ENCODE measurements at regions not wholly inside any gene's neighbourhood (a gene's known extent, or its start where the extent isn't known, plus 50 kb on each side); places are given as distances from the start of the nearest gene placed in this dataset.

- Histone ChIP-seq H3K27ac (ENCODE audit: low read depth, low read length) (no peak overlapping the region), H3K9ac (ENCODE audit: low read length) (no peak overlapping the region), H3K4me1 (ENCODE audit: control insufficient read depth, low read depth, low read length) (no peaks in the 10 kb centered on the region), H3K79me1 (ENCODE audit: low read length) (no peaks in the 10 kb centered on the region), H3K4ac (ENCODE audit: low read depth, low read length) (no peak overlapping the region), H2BK5ac (ENCODE audit: low read length) (no peak overlapping the region), H3K27me3 (ENCODE audit: insufficient read depth, low read length, poor library complexity) (no peaks in the 10 kb centered on the region), H4K8ac (ENCODE audit: low read depth, low read length) (no peak overlapping the region), H2AK5ac (ENCODE audit: low read length) (no peak overlapping the region), H3K79me2 (ENCODE audit: control insufficient read depth, insufficient read depth, low read length) (no peaks in the 10 kb centered on the region), H3K23ac (ENCODE audit: low read length) (no peak overlapping the region), H2BK15ac (replicated peaks; ENCODE audit: low read depth) (no peak overlapping the region), H2BK120ac (ENCODE audit: low read depth, low read length) (no peak overlapping the region), H3K4me2 (ENCODE audit: low read length) (no peak overlapping the region), H3K56ac (ENCODE audit: low read length) (no peak overlapping the region), H3K4me3 (ENCODE audit: low read length) (no peak overlapping the region), H3K36me3 (ENCODE audit: control insufficient read depth, insufficient read depth, low read length) (no peaks in the 10 kb centered on the region), H4K5ac (ENCODE audit: low read length) (no peak overlapping the region), H3K18ac (ENCODE audit: low read length) (no peak overlapping the region)
- peak; percentile 38 for DNase-seq
- no CpG with 5 or more reads among the region's 16 CpGs for WGBS (ENCODE audit: extremely low coverage, insufficient coverage, low lambda C conversion rate)
Observed at GRCh38 chr10:3472287-3473051, 299.9 kb upstream of the PITRM1 start.

- H2AK5ac ChIP-seq (ENCODE audit: low read length), result no peak overlapping the region
- WGBS (ENCODE audit: extremely low coverage, insufficient coverage, low lambda C conversion rate), result no CpG with 5 or more reads among the region's 8 CpGs
- H2BK5ac ChIP-seq (ENCODE audit: low read length), result no peak overlapping the region
- no peak overlapping the region for H2BK15ac ChIP-seq (replicated peaks; ENCODE audit: low read depth)
- H3K23ac ChIP-seq (ENCODE audit: low read length), result no peak overlapping the region
- H3K56ac ChIP-seq (ENCODE audit: low read length), result no peak overlapping the region
- no peaks in the 10 kb centered on the region for H3K79me2 ChIP-seq (ENCODE audit: control insufficient read depth, insufficient read depth, low read length)
- H3K4me1 ChIP-seq (ENCODE audit: control insufficient read depth, low read depth, low read length), result no peaks in the 10 kb centered on the region
- H3K4me2 ChIP-seq (ENCODE audit: low read length), result no peak overlapping the region
- no peaks in the 10 kb centered on the region for H3K36me3 ChIP-seq (ENCODE audit: control insufficient read depth, insufficient read depth, low read length)
- no peak overlapping the region for H3K4ac ChIP-seq (ENCODE audit: low read depth, low read length)
- H2BK120ac ChIP-seq (ENCODE audit: low read depth, low read length), result no peak overlapping the region
- no peak overlapping the region for H4K5ac ChIP-seq (ENCODE audit: low read length)
- no peak overlapping the region for H4K8ac ChIP-seq (ENCODE audit: low read depth, low read length)
- H3K4me3 ChIP-seq (ENCODE audit: low read length), result no peak overlapping the region
- H3K27ac ChIP-seq (ENCODE audit: low read depth, low read length), result no peak overlapping the region
- no peaks in the 10 kb centered on the region for H3K79me1 ChIP-seq (ENCODE audit: low read length)
- H3K27me3 ChIP-seq (ENCODE audit: insufficient read depth, low read length, poor library complexity), result no peaks in the 10 kb centered on the region
- H3K9ac ChIP-seq (ENCODE audit: low read length), result no peak overlapping the region
- DNase-seq, result no peak
- no peak overlapping the region for H3K18ac ChIP-seq (ENCODE audit: low read length)
Observed at GRCh38 chr10:3471927-3472286, 299.3 kb upstream of the PITRM1 start.

- H3K9ac ChIP-seq (ENCODE audit: low read length), result no peak overlapping the region
- H2AK5ac ChIP-seq (ENCODE audit: low read length), result no peak overlapping the region
- no peaks in the 10 kb centered on the region for H3K79me1 ChIP-seq (ENCODE audit: low read length)
- H2BK120ac ChIP-seq (ENCODE audit: low read depth, low read length), result no peak overlapping the region
- no peaks in the 10 kb centered on the region for H3K36me3 ChIP-seq (ENCODE audit: control insufficient read depth, insufficient read depth, low read length)
- H3K27me3 ChIP-seq (ENCODE audit: insufficient read depth, low read length, poor library complexity), result no peaks in the 10 kb centered on the region
- no peak overlapping the region for H3K27ac ChIP-seq (ENCODE audit: low read depth, low read length)
- no peak overlapping the region for H3K56ac ChIP-seq (ENCODE audit: low read length)
- no peak overlapping the region for H3K18ac ChIP-seq (ENCODE audit: low read length)
- H3K23ac ChIP-seq (ENCODE audit: low read length), result no peak overlapping the region
- no peak overlapping the region for H2BK5ac ChIP-seq (ENCODE audit: low read length)
- no peaks in the 10 kb centered on the region for H3K79me2 ChIP-seq (ENCODE audit: control insufficient read depth, insufficient read depth, low read length)
- no peak overlapping the region for H4K8ac ChIP-seq (ENCODE audit: low read depth, low read length)
- no peak overlapping the region for H3K4me2 ChIP-seq (ENCODE audit: low read length)
- no peak overlapping the region for H2BK15ac ChIP-seq (replicated peaks; ENCODE audit: low read depth)
- no peak overlapping the region for H3K4me3 ChIP-seq (ENCODE audit: low read length)
- DNase-seq, result no peak
- no peaks in the 10 kb centered on the region for H3K4me1 ChIP-seq (ENCODE audit: control insufficient read depth, low read depth, low read length)
- no CpG with 5 or more reads among the region's 10 CpGs for WGBS (ENCODE audit: extremely low coverage, insufficient coverage, low lambda C conversion rate)
- no peak overlapping the region for H3K4ac ChIP-seq (ENCODE audit: low read depth, low read length)
- no peak overlapping the region for H4K5ac ChIP-seq (ENCODE audit: low read length)
Observed at GRCh38 chr10:3471472-3471871, 298.9 kb upstream of the PITRM1 start.

GRCh38 chr10:3470191-3470590, 297.6 kb upstream of the PITRM1 start:
- no peak overlapping the region for H2BK15ac ChIP-seq (replicated peaks; ENCODE audit: low read depth)
- H2AK5ac ChIP-seq (ENCODE audit: low read length), result no peak overlapping the region
- H3K4ac ChIP-seq (ENCODE audit: low read depth, low read length), result no peak overlapping the region
- H3K79me2 ChIP-seq (ENCODE audit: control insufficient read depth, insufficient read depth, low read length), result no peaks in the 10 kb centered on the region
- H3K36me3 ChIP-seq (ENCODE audit: control insufficient read depth, insufficient read depth, low read length), result no peaks in the 10 kb centered on the region
- no peak overlapping the region for H3K9ac ChIP-seq (ENCODE audit: low read length)
- H3K18ac ChIP-seq (ENCODE audit: low read length), result no peak overlapping the region
- no peak overlapping the region for H3K23ac ChIP-seq (ENCODE audit: low read length)
- H3K27me3 ChIP-seq (ENCODE audit: insufficient read depth, low read length, poor library complexity), result no peaks in the 10 kb centered on the region
- H3K4me3 ChIP-seq (ENCODE audit: low read length), result no peak overlapping the region
- WGBS (ENCODE audit: extremely low coverage, insufficient coverage, low lambda C conversion rate), result no CpG with 5 or more reads among the region's 11 CpGs
- H4K8ac ChIP-seq (ENCODE audit: low read depth, low read length), result no peak overlapping the region
- no peaks in the 10 kb centered on the region for H3K79me1 ChIP-seq (ENCODE audit: low read length)
- no peak overlapping the region for H2BK5ac ChIP-seq (ENCODE audit: low read length)
- no peak overlapping the region for H2BK120ac ChIP-seq (ENCODE audit: low read depth, low read length)
- no peak for DNase-seq
- no peak overlapping the region for H3K56ac ChIP-seq (ENCODE audit: low read length)
- no peaks in the 10 kb centered on the region for H3K4me1 ChIP-seq (ENCODE audit: control insufficient read depth, low read depth, low read length)
- no peak overlapping the region for H3K4me2 ChIP-seq (ENCODE audit: low read length)
- H3K27ac ChIP-seq (ENCODE audit: low read depth, low read length), result no peak overlapping the region
- no peak overlapping the region for H4K5ac ChIP-seq (ENCODE audit: low read length)

- Histone ChIP-seq H3K9ac (ENCODE audit: low read length) (no peak overlapping the region), H3K4me1 (ENCODE audit: control insufficient read depth, low read depth, low read length) (no peaks in the 10 kb centered on the region), H3K4me2 (ENCODE audit: low read length) (no peak overlapping the region), H3K56ac (ENCODE audit: low read length) (peak overlapping the region; percentile 25), H2BK15ac (replicated peaks; ENCODE audit: low read depth) (no peak overlapping the region), H3K27ac (ENCODE audit: low read depth, low read length) (no peak overlapping the region), H2BK5ac (ENCODE audit: low read length) (no peak overlapping the region), H2BK120ac (ENCODE audit: low read depth, low read length) (no peak overlapping the region), H3K23ac (ENCODE audit: low read length) (no peak overlapping the region), H3K4me3 (ENCODE audit: low read length) (no peak overlapping the region), H3K27me3 (ENCODE audit: insufficient read depth, low read length, poor library complexity) (no peaks in the 10 kb centered on the region), H4K8ac (ENCODE audit: low read depth, low read length) (no peak overlapping the region), H3K36me3 (ENCODE audit: control insufficient read depth, insufficient read depth, low read length) (no peaks in the 10 kb centered on the region), H2AK5ac (ENCODE audit: low read length) (no peak overlapping the region), H4K5ac (ENCODE audit: low read length) (peak overlapping the region; percentile 64), H3K79me1 (ENCODE audit: low read length) (no peaks in the 10 kb centered on the region), H3K79me2 (ENCODE audit: control insufficient read depth, insufficient read depth, low read length) (no peaks in the 10 kb centered on the region), H3K18ac (ENCODE audit: low read length) (no peak overlapping the region), H3K4ac (ENCODE audit: low read depth, low read length) (no peak overlapping the region)
- WGBS (ENCODE audit: extremely low coverage, insufficient coverage, low lambda C conversion rate), result no CpG with 5 or more reads among the region's 2 CpGs
- no peak for DNase-seq
Observed at GRCh38 chr10:3469639-3470020, 297.0 kb upstream of the PITRM1 start.

Measured in mesendoderm (in vitro differentiated cells).